PC-9 (cell line): ENCODE measurements at regions not wholly inside any gene's neighbourhood (a gene's known extent, or its start where the extent isn't known, plus 50 kb on each side); places are given as distances from the start of the nearest gene placed in this dataset.

Experiments
- CTCF ChIP-seq: fragments of 200-600 bp; sonication (generic); conservative IDR thresholded peaks from 2 replicates; pipeline ENCODE4 v1.6.1; 2017; ENCODE audit warnings: mixed run types, antibody characterized with exemption, mild to moderate bottlenecking, moderate library complexity
- EZH2 ChIP-seq: fragments of 200-600 bp; sonication (generic); IDR thresholded peaks from 2 replicates; pipeline ENCODE4 v1.8.0; 2017; ENCODE audit warnings: antibody characterized with exemption, low read depth

- TF ChIP-seq CTCF (no peak), EZH2 (no peak)
These were observed 1272.7 kb downstream of the C4orf33 start for GRCh38 chr4:130368668-130369067.
